OCI-LY1 (cell line): ENCODE measurements at regions not wholly inside any gene's neighbourhood (a gene's known extent, or its start where the extent isn't known, plus 50 kb on each side); places are given as distances from the start of the nearest gene placed in this dataset.

ENCODE experiments used
- H2AFZ ChIP-seq: fragments of 200-600 bp; sonication (generic), shearing (Covaris generic); 2 replicates; pipeline ENCODE4 v1.6.0; 2014; ENCODE audit warnings: antibody characterized with exemption, mild to moderate bottlenecking, low read length
- H3F3A ChIP-seq: fragments of 200-600 bp; sonication (generic), shearing (Covaris generic); 2 replicates; pipeline ENCODE4 v1.6.0; 2014; ENCODE audit warnings: mild to moderate bottlenecking, antibody characterized with exemption, low read length, moderate library complexity; ENCODE audit not compliant: insufficient read depth
- H3K27ac ChIP-seq: fragments of 200-600 bp; sonication (generic); 2 replicates; pipeline ENCODE4 v1.5.1; 2014; ENCODE audit warnings: low read length, mixed run types, mild to moderate bottlenecking, low read depth; ENCODE audit not compliant: poor library complexity, severe bottlenecking
- H3K27me3 ChIP-seq: fragments of 200-600 bp; sonication (generic); 2 replicates; pipeline ENCODE4 v1.6.0; 2014; ENCODE audit warnings: antibody characterized with exemption, mild to moderate bottlenecking, low read length, moderate library complexity; ENCODE audit not compliant: insufficient read depth
- H3K36me3 ChIP-seq: fragments of 200-600 bp; sonication (generic); 2 replicates; pipeline ENCODE4 v1.6.1; 2014; ENCODE audit warnings: mild to moderate bottlenecking, antibody characterized with exemption, low read length, moderate library complexity, mixed read lengths; ENCODE audit not compliant: insufficient read depth
- H3K4me1 ChIP-seq: fragments of 200-600 bp; sonication (generic); 2 replicates; pipeline ENCODE4 v1.5.1; 2014; ENCODE audit warnings: mild to moderate bottlenecking, low read length, moderate library complexity; ENCODE audit not compliant: insufficient read depth, severe bottlenecking
- H3K4me2 ChIP-seq: fragments of 200-600 bp; sonication (generic), shearing (Covaris generic); 2 replicates; pipeline ENCODE4 v1.6.1; 2014; ENCODE audit warnings: low read length
- H3K4me3 ChIP-seq: fragments of 200-600 bp; sonication (generic); 2 replicates; pipeline ENCODE4 v1.5.1; 2014; ENCODE audit warnings: low read length, low read depth, mild to moderate bottlenecking, mixed read lengths; ENCODE audit not compliant: poor library complexity, severe bottlenecking
- H3K79me2 ChIP-seq: fragments of 200-600 bp; shearing (Covaris generic); 2 replicates; pipeline ENCODE4 v1.6.1; 2016; ENCODE audit warnings: mixed run types, low read length, mixed read lengths; ENCODE audit not compliant: insufficient read depth
- H3K9ac ChIP-seq: fragments of 200-600 bp; sonication (generic), shearing (Covaris generic); 2 replicates; pipeline ENCODE4 v1.6.1; 2014; ENCODE audit warnings: mild to moderate bottlenecking, low read length, mixed read lengths
- H3K9me2 ChIP-seq: fragments of 200-600 bp; sonication (generic), shearing (Covaris generic); 2 replicates; pipeline ENCODE4 v1.6.1; 2014; ENCODE audit warnings: low read depth, mild to moderate bottlenecking, low read length, mixed read lengths
- H3K9me3 ChIP-seq: fragments of 200-600 bp; shearing (Covaris generic); 2 replicates; pipeline ENCODE4 v1.6.1; 2014; ENCODE audit warnings: low read length, mixed read lengths
- H4K20me1 ChIP-seq: fragments of 200-600 bp; sonication (generic), shearing (Covaris generic); 2 replicates; pipeline ENCODE4 v1.6.0; 2016; ENCODE audit warnings: mild to moderate bottlenecking, low read length; ENCODE audit not compliant: insufficient read depth
- CTCF ChIP-seq: fragments of 200-600 bp; sonication (generic), shearing (Covaris generic); IDR thresholded peaks from 2 replicates; pipeline ENCODE4 v1.5.1; 2017; ENCODE audit warnings: mild to moderate bottlenecking, antibody characterized with exemption, low read length, moderate library complexity, mixed read lengths
- EZH2 ChIP-seq: fragments of 200-600 bp; sonication (generic), shearing (Covaris generic); IDR thresholded peaks from 2 replicates; pipeline ENCODE4 v1.8.0; 2017; ENCODE audit warnings: borderline replicate concordance, mixed run types, mild to moderate bottlenecking, antibody characterized with exemption, low read length, moderate library complexity, mixed read lengths

- TF ChIP-seq EZH2 (no peak), CTCF (no peak)
- peaks cover 89% of the 10 kb centered on the region for H3K4me1 ChIP-seq
- peaks cover 12% of the 10 kb centered on the region for H3K9me3 ChIP-seq
- peak overlapping the region; percentile 26 for H3K4me3 ChIP-seq
- H3K9ac ChIP-seq = peak overlapping the region; percentile 44
- peak overlapping the region; percentile 55 for H3K4me2 ChIP-seq
- no peaks in the 10 kb centered on the region for H3F3A ChIP-seq
- H3K9me2 ChIP-seq = no peaks in the 10 kb centered on the region
- no peaks in the 10 kb centered on the region for H3K27me3 ChIP-seq
- H4K20me1 ChIP-seq = no peaks in the 10 kb centered on the region
- peak overlapping the region; percentile 96 for H3K27ac ChIP-seq
- H2AFZ ChIP-seq = no peak overlapping the region
- H3K36me3 ChIP-seq = no peaks in the 10 kb centered on the region
- no peaks in the 10 kb centered on the region for H3K79me2 ChIP-seq
Observed at GRCh38 chr5:143694357-143694756, 117.6 kb upstream of the HMHB1 start.

- peak overlapping the region; percentile 55 for H3K4me2 ChIP-seq
- H3K36me3 ChIP-seq = no peaks in the 10 kb centered on the region
- peaks cover 83% of the 10 kb centered on the region for H3K4me1 ChIP-seq
Observed at GRCh38 chr5:143693651-143694252, 118.2 kb upstream of the HMHB1 start.

GRCh38 chr5:143692342-143692741 lies 119.6 kb upstream of the HMHB1 start:
- no peaks in the 10 kb centered on the region for H3K27me3 ChIP-seq
- H4K20me1 ChIP-seq = no peaks in the 10 kb centered on the region
- H3F3A ChIP-seq = no peaks in the 10 kb centered on the region
- H3K4me2 ChIP-seq = no peak overlapping the region
- peak overlapping the region; percentile 71 for H2AFZ ChIP-seq
- H3K9me2 ChIP-seq = no peaks in the 10 kb centered on the region
- H3K9me3 ChIP-seq = peaks cover 20% of the 10 kb centered on the region
- H3K36me3 ChIP-seq = no peaks in the 10 kb centered on the region
- H3K9ac ChIP-seq = no peak overlapping the region
- H3K4me1 ChIP-seq = peaks cover 69% of the 10 kb centered on the region
- no peaks in the 10 kb centered on the region for H3K79me2 ChIP-seq
- peak overlapping the region; percentile 96 for H3K27ac ChIP-seq
- no peak overlapping the region for H3K4me3 ChIP-seq
- TF ChIP-seq EZH2 (no peak), CTCF (no peak)

More at GRCh38 chr5:143693651-143694252, 118.2 kb upstream of the HMHB1 start:
- Histone ChIP-seq H2AFZ (peak overlapping the region; percentile 35; the same call in 1 of the 2 replicates), H3K27ac (peak overlapping the region; percentile 96), H3K27me3 (no peaks in the 10 kb centered on the region), H3K79me2 (no peaks in the 10 kb centered on the region), H3K9me3 (peaks cover 13% of the 10 kb centered on the region), H3F3A (no peaks in the 10 kb centered on the region), H3K4me3 (no peak overlapping the region), H3K9ac (peak overlapping the region; percentile 43), H4K20me1 (no peaks in the 10 kb centered on the region), H3K9me2 (no peaks in the 10 kb centered on the region)
- TF ChIP-seq CTCF (no peak), EZH2 (no peak)
